Cardiac muscle cell (in vitro differentiated cells and primary cell): ENCODE measurements at regions not wholly inside any gene's neighbourhood (a gene's known extent, or its start where the extent isn't known, plus 50 kb on each side); places are given as distances from the start of the nearest gene placed in this dataset.

Source experiments
- DNase-seq, 2 donors: peaks; one replicate each; pipeline versions ENCODE4 v3.0.0 to v3.0.0-alpha.2; 2010 to 2017; ENCODE audit warnings: low read depth in 1 of 2, low spot score in 1 of 2
- H3K27ac ChIP-seq: fragments of 200-600 bp; sonication (generic); 2 replicates; pipeline ENCODE4 v1.5.1; 2016
- H3K27me3 ChIP-seq: fragments of 200-600 bp; sonication (generic); 2 replicates; pipeline ENCODE4 v1.6.0; 2016; ENCODE audit warnings: control low read depth
- H3K36me3 ChIP-seq: fragments of 200-600 bp; sonication (generic); 2 replicates; pipeline ENCODE4 v1.5.1; 2016; ENCODE audit warnings: control low read depth
- H3K4me1 ChIP-seq: fragments of 200-600 bp; sonication (generic); 2 replicates; pipeline ENCODE4 v1.8.1; 2017; ENCODE audit warnings: low read depth, mild to moderate bottlenecking, mixed run types
- H3K4me3 ChIP-seq: fragments of 200-600 bp; sonication (generic); 2 replicates; pipeline ENCODE4 v1.5.1; 2016; ENCODE audit warnings: mild to moderate bottlenecking
- H3K9me3 ChIP-seq: fragments of 200-600 bp; sonication (generic); 2 replicates; pipeline ENCODE4 v1.5.1; 2017; ENCODE audit warnings: low read depth, mild to moderate bottlenecking, control low read depth
- TF ChIP-seq, protein P1 (sequence below): IDR thresholded peaks from 2 replicates; pipeline ENCODE4 v1.5.1; 2012; ENCODE audit warnings: low read depth, mild to moderate bottlenecking, low read length

- H3K4me1 ChIP-seq, result no peaks in the 10 kb centered on the region
- H3K9me3 ChIP-seq, result no peaks in the 10 kb centered on the region
- DNase-seq, result no peak
Observed at GRCh38 chr6:65935412-65935811, 228.4 kb upstream of the EYS start.

GRCh38 chr6:65933390-65933789, 226.4 kb upstream of the EYS start:
- H3K9me3 ChIP-seq, result no peaks in the 10 kb centered on the region
- no peaks in the 10 kb centered on the region for H3K4me1 ChIP-seq
- H3K4me3 ChIP-seq, result no peak overlapping the region
- TF ChIP-seq, protein P1, sequence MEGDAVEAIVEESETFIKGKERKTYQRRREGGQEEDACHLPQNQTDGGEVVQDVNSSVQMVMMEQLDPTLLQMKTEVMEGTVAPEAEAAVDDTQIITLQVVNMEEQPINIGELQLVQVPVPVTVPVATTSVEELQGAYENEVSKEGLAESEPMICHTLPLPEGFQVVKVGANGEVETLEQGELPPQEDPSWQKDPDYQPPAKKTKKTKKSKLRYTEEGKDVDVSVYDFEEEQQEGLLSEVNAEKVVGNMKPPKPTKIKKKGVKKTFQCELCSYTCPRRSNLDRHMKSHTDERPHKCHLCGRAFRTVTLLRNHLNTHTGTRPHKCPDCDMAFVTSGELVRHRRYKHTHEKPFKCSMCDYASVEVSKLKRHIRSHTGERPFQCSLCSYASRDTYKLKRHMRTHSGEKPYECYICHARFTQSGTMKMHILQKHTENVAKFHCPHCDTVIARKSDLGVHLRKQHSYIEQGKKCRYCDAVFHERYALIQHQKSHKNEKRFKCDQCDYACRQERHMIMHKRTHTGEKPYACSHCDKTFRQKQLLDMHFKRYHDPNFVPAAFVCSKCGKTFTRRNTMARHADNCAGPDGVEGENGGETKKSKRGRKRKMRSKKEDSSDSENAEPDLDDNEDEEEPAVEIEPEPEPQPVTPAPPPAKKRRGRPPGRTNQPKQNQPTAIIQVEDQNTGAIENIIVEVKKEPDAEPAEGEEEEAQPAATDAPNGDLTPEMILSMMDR, result no peak
- no peak for DNase-seq
- no peak overlapping the region for H3K27ac ChIP-seq
- no peaks in the 10 kb centered on the region for H3K36me3 ChIP-seq
- H3K27me3 ChIP-seq, result no peaks in the 10 kb centered on the region

More at GRCh38 chr6:65935412-65935811, 228.4 kb upstream of the EYS start:
- Histone ChIP-seq H3K27ac (no peak overlapping the region), H3K36me3 (no peaks in the 10 kb centered on the region), H3K4me3 (no peak overlapping the region), H3K27me3 (no peaks in the 10 kb centered on the region)
- TF ChIP-seq, protein P1, result no peak

DNA sequence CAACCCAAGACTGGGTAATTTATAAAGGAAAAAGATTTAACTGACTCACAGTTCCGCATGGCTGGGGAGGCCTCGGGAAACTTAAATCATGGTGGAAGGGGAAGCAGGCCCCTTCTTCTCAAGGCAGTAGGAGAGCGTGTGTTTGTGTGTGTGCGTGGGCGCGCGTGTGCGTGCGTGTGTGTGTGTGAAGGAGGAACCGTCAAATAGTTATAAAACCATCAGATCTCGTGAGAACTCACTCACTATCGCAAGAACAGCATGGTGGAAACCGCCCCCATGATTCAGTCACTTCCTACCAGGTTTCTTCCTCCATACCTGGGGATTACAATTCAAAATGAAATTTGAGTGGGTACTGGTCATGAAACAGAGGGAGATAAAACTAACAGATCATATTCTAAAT, 220.1 kb upstream of the EYS start:
- no peak for DNase-seq
- H3K27me3 ChIP-seq, result no peaks in the 10 kb centered on the region
- no peak overlapping the region for H3K27ac ChIP-seq
- no peaks in the 10 kb centered on the region for H3K9me3 ChIP-seq
- TF ChIP-seq, protein P1, result no peak
- H3K4me1 ChIP-seq, result no peaks in the 10 kb centered on the region
- H3K4me3 ChIP-seq, result no peak overlapping the region
- no peaks in the 10 kb centered on the region for H3K36me3 ChIP-seq

- Histone ChIP-seq H3K4me3 (no peak overlapping the region), H3K4me1 (no peaks in the 10 kb centered on the region), H3K27me3 (no peaks in the 10 kb centered on the region), H3K36me3 (no peaks in the 10 kb centered on the region), H3K27ac (no peak overlapping the region), H3K9me3 (no peaks in the 10 kb centered on the region)
- TF ChIP-seq, protein P1, result no peak
- no peak for DNase-seq
Observed at GRCh38 chr6:65924411-65924810, 217.4 kb upstream of the EYS start.

DNA sequence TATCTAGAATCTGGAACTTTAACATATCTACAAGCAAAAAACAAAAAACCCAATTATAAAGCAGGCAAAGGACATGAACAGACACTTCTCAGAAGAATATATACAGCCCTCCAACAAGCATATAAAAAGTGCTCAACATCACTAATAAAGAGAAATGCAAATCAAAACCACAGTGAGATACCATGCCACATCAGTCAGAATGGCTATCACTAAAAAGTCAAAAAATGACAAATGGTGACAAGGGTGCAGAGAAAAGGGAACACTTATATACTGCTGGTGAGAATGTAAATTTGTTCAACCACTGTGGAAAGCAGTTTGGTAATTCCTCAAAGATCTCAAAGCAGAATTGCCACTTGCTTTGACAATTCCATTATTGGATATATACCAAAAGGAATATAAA, 215.0 kb upstream of the EYS start:
- Histone ChIP-seq H3K27me3 (no peaks in the 10 kb centered on the region), H3K4me1 (no peaks in the 10 kb centered on the region), H3K4me3 (no peak overlapping the region), H3K27ac (no peak overlapping the region), H3K36me3 (no peaks in the 10 kb centered on the region), H3K9me3 (no peaks in the 10 kb centered on the region)
- no peak for DNase-seq
- TF ChIP-seq, protein P1, result no peak

DNA sequence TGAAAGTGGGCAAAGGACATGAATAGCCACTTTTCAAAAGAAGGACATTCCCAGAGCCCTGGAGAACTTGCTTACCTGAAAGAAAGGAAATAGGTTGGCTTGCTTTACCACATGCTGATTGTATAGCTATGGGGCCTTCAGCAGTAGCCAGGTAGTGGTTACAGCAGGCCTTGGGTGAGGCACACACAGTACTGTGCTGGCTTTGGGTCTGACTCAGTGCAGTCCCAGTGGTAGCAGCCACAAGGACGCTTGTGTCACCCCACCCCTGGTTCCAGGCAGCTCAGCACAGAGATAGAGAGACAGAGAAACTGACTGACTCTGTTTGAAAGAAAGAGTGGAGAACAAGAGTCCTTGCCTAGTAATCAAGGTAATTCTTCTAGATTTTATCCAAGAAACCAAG, 201.0 kb upstream of the EYS start:
- Histone ChIP-seq H3K9me3 (no peaks in the 10 kb centered on the region), H3K27ac (no peak overlapping the region), H3K36me3 (no peaks in the 10 kb centered on the region), H3K27me3 (no peaks in the 10 kb centered on the region), H3K4me1 (no peaks in the 10 kb centered on the region), H3K4me3 (no peak overlapping the region)
- TF ChIP-seq, protein P1, result no peak
- no peak for DNase-seq
